ENCODE measurements at regions not wholly inside any gene's neighbourhood (a gene's known extent, or its start where the extent isn't known, plus 50 kb on each side); places are given as distances from the start of the nearest gene placed in this dataset.

- TF ChIP-seq CTCF (IDR thresholded peaks at IDR 0.05) (no peak), POLR2A (IDR thresholded peaks at IDR 0.05) (no peak)
Measured at GRCh38 chr2:236348976-236349375, 84.8 kb upstream of the ASB18 start.
